Liver (tissue), 8 donors: ENCODE measurements at regions not wholly inside any gene's neighbourhood (a gene's known extent, or its start where the extent isn't known, plus 50 kb on each side); places are given as distances from the start of the nearest gene placed in this dataset.

Experiments
- DNase-seq: peaks from one replicate; pipeline ENCODE4 v3.0.0-alpha.2; 2017; ENCODE audit warnings: low spot score
- H3K27ac ChIP-seq, 2 donors: one replicate each; pipeline ENCODE4 v1.7.0; 2013; ENCODE audit warnings: inconsistent platforms in 2 of 2, low read length in 2 of 2, control low read depth in 1 of 2, low read depth in 1 of 2, mild to moderate bottlenecking in 1 of 2
- H3K27me3 ChIP-seq, 4 donors: one replicate each; pipeline versions ENCODE4 v1.6.1 to v1.7.0; 2013; ENCODE audit warnings: low read length in 3 of 4, inconsistent platforms in 1 of 4, mild to moderate bottlenecking in 1 of 4, moderate library complexity in 1 of 4; ENCODE audit not compliant: control insufficient read depth in 4 of 4, insufficient read depth in 4 of 4
- H3K36me3 ChIP-seq, 4 donors: one replicate each; pipeline versions ENCODE4 v1.6.1 to v1.7.0; 2013; ENCODE audit warnings: low read length in 3 of 4, mild to moderate bottlenecking in 3 of 4, low read depth in 1 of 4, moderate library complexity in 1 of 4; ENCODE audit not compliant: control insufficient read depth in 4 of 4, insufficient read depth in 3 of 4
- H3K4me1 ChIP-seq, 4 donors: one replicate each; pipeline versions ENCODE4 v1.6.1 to v1.7.0; 2013; ENCODE audit warnings: low read length in 3 of 4, mild to moderate bottlenecking in 3 of 4, moderate library complexity in 1 of 4; ENCODE audit not compliant: control insufficient read depth in 4 of 4, insufficient read depth in 4 of 4
- H3K4me3 ChIP-seq, 3 donors: one replicate each; pipeline versions ENCODE4 v1.6.1 to v1.7.0; 2013; ENCODE audit warnings: low read length in 3 of 3, control low read depth in 1 of 3, low read depth in 1 of 3, mild to moderate bottlenecking in 1 of 3
- H3K9ac ChIP-seq, 2 donors: one replicate each; pipeline ENCODE4 v1.7.0; 2013; ENCODE audit warnings: low read length in 2 of 2, mild to moderate bottlenecking in 2 of 2, moderate library complexity in 2 of 2, control low read depth in 1 of 2, low read depth in 1 of 2
- H3K9me3 ChIP-seq, 4 donors: one replicate each; pipeline versions ENCODE4 v1.6.1 to v1.7.0; 2013; ENCODE audit warnings: low read length in 3 of 4; ENCODE audit not compliant: control insufficient read depth in 4 of 4
- EGR1 ChIP-seq, 2 donors: IDR thresholded peaks; 2 replicates each; pipeline ENCODE4 v1.6.1; 2016 to 2018; ENCODE audit warnings: antibody characterized with exemption in 2 of 2, low read depth in 2 of 2
- FOXA1 ChIP-seq: IDR thresholded peaks from 2 replicates; pipeline ENCODE4 v1.6.1; 2016; ENCODE audit warnings: antibody characterized with exemption
- FOXA2 ChIP-seq: IDR thresholded peaks from 2 replicates; pipeline ENCODE4 v1.6.1; 2016; ENCODE audit warnings: antibody characterized with exemption
- GABPA ChIP-seq, 2 donors: IDR thresholded peaks in 1 of 2; conservative IDR thresholded peaks in 1 of 2; 2 replicates each; pipeline ENCODE4 v1.6.1; 2016; ENCODE audit warnings: antibody characterized with exemption in 2 of 2, mild to moderate bottlenecking in 1 of 2, moderate library complexity in 1 of 2
- HNF4A ChIP-seq, 2 donors: conservative IDR thresholded peaks; 2 replicates each; pipeline ENCODE4 v1.6.1; 2016; ENCODE audit warnings: antibody characterized with exemption in 2 of 2, mild to moderate bottlenecking in 2 of 2
- JUND ChIP-seq, 2 donors: IDR thresholded peaks; 2 replicates each; pipeline ENCODE4 v1.6.1; 2016; ENCODE audit warnings: antibody characterized with exemption in 2 of 2
- MAX ChIP-seq: IDR thresholded peaks from 2 replicates; pipeline ENCODE4 v1.6.1; 2016; ENCODE audit warnings: antibody characterized with exemption
- NR2F2 ChIP-seq: IDR thresholded peaks from 2 replicates; pipeline ENCODE4 v1.6.1; 2016; ENCODE audit warnings: antibody characterized with exemption
- RAD21 ChIP-seq, 2 donors: IDR thresholded peaks; 2 replicates each; pipeline ENCODE4 v1.6.1; 2016; ENCODE audit warnings: antibody characterized with exemption in 2 of 2, mild to moderate bottlenecking in 2 of 2
- REST ChIP-seq: IDR thresholded peaks from 2 replicates; pipeline ENCODE4 v1.6.1; 2016; ENCODE audit warnings: antibody characterized with exemption, mild to moderate bottlenecking
- RXRA ChIP-seq, 2 donors: IDR thresholded peaks; 2 replicates each; pipeline ENCODE4 v1.6.1; 2017 to 2018; ENCODE audit warnings: antibody characterized with exemption in 2 of 2, mild to moderate bottlenecking in 1 of 2
- SP1 ChIP-seq: IDR thresholded peaks from 2 replicates; pipeline ENCODE4 v1.6.1; 2018; ENCODE audit warnings: antibody characterized with exemption, mild to moderate bottlenecking
- TAF1 ChIP-seq: conservative IDR thresholded peaks from 2 replicates; pipeline ENCODE4 v1.6.1; 2016; ENCODE audit warnings: antibody characterized with exemption, mild to moderate bottlenecking
- WGBS: extraction: QIAGEN DNeasy Blood & Tissue Kit; methylation state at CpG from one replicate; pipeline ENCODE4 v1.1.7; 2013; 5-methylcytosine and 5-hydroxymethylcytosine counted together
- TF ChIP-seq, protein P1 (sequence below): IDR thresholded peaks from 2 replicates; pipeline ENCODE4 v1.6.1; 2016; ENCODE audit warnings: antibody characterized with exemption
- TF ChIP-seq, protein P2 (sequence below): IDR thresholded peaks from 2 replicates; pipeline ENCODE4 v1.6.1; 2016; ENCODE audit warnings: antibody characterized with exemption
- TF ChIP-seq, protein P3 (sequence below): fragments of 150-350 bp; IDR thresholded peaks from 2 replicates; pipeline ENCODE4 v1.5.1; 2017; ENCODE audit warnings: improper control_type of control experiment, low read depth, low read length; ENCODE audit not compliant: missing input control
- donor health status: healthy.
- donor health status: healthy.
- donor health status: healthy.
- donor health status: healthy.
- donor health status: healthy.

- Histone ChIP-seq H3K9me3 (no peaks in the 10 kb centered on the region), H3K27me3 (no peaks in the 10 kb centered on the region), H3K27ac (no peak overlapping the region), H3K36me3 (no peaks in the 10 kb centered on the region), H3K4me1 (peaks cover 0 to 18% (median 13%) of the 10 kb centered on the region in 4 donors), H3K9ac (no peak overlapping the region), H3K4me3 (no peak overlapping the region)
- DNase-seq, result no peak
- no peak for TF ChIP-seq FOXA2
- no peak for TF ChIP-seq EGR1 (IDR thresholded peaks at IDR 0.05; ENCODE audit: low read depth in 2 of 2)
- TF ChIP-seq REST, result no peak
- TF ChIP-seq, protein P1, sequence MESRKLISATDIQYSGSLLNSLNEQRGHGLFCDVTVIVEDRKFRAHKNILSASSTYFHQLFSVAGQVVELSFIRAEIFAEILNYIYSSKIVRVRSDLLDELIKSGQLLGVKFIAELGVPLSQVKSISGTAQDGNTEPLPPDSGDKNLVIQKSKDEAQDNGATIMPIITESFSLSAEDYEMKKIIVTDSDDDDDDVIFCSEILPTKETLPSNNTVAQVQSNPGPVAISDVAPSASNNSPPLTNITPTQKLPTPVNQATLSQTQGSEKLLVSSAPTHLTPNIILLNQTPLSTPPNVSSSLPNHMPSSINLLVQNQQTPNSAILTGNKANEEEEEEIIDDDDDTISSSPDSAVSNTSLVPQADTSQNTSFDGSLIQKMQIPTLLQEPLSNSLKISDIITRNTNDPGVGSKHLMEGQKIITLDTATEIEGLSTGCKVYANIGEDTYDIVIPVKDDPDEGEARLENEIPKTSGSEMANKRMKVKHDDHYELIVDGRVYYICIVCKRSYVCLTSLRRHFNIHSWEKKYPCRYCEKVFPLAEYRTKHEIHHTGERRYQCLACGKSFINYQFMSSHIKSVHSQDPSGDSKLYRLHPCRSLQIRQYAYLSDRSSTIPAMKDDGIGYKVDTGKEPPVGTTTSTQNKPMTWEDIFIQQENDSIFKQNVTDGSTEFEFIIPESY, result no peak
- TF ChIP-seq SP1, result no peak
- no peak for TF ChIP-seq RXRA (IDR thresholded peaks at IDR 0.05)
- no peak for TF ChIP-seq HNF4A (conservative IDR thresholded peaks at IDR 0.05)
- TF ChIP-seq JUND (IDR thresholded peaks at IDR 0.05), result no peak
- TF ChIP-seq, protein P2, sequence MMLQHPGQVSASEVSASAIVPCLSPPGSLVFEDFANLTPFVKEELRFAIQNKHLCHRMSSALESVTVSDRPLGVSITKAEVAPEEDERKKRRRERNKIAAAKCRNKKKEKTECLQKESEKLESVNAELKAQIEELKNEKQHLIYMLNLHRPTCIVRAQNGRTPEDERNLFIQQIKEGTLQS, result no peak
- no peak for TF ChIP-seq GABPA (IDR thresholded peaks at IDR 0.05 in 1 of 2, conservative IDR thresholded peaks at IDR 0.05 in 1 of 2)
- 95% methylated on average over 1 of the region's 1 CpG for WGBS
Measured at GRCh38 chr11:95638501-95638900, 151.1 kb downstream of the FAM76B start.

DNA sequence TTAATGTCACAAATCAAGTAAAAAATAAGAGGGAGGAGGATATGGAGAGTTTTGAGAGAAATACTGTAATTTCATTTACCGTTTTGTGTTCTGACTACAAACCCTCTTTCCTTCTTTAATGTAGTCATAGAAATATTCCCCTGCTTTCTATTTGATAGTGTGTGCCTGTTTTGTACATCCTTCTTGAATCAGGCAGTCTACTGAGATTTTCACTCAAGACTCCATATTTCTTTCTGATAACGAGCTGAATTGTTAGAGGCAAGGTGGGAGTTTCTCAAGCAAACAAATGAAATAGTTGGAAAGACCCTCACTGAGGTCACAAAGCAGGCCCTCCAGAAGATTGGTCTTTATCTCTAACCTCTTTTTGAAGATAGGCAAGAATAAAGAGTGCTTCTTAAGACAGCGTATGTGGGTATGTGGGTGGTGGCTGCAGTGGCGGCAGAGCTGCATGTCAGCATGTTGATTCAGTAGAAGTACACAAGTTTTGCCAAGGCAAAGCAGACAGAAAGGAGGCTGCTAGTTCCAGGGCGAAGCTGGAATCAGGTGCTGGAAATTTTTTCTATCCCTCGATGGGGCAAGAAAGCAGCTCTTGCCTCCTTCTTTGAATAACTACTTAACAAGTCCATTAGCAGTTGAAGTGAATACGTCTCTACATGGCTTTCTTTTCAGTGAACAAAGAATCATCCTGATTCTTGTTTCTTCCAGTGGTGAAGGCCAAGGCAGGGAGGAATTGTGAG lies 164.2 kb downstream of the FAM76B start:
- TF ChIP-seq, protein P2, result no peak
- no peak for TF ChIP-seq REST
- TF ChIP-seq NR2F2, result no peak
- TF ChIP-seq RAD21 (IDR thresholded peaks at IDR 0.05), result no peak
- TF ChIP-seq FOXA2, result no peak
- no peak for TF ChIP-seq MAX
- TF ChIP-seq RXRA (IDR thresholded peaks at IDR 0.05), result no peak
- TF ChIP-seq, protein P1, result no peak
- no peak for TF ChIP-seq HNF4A (conservative IDR thresholded peaks at IDR 0.05)
- no peak for TF ChIP-seq TAF1
- TF ChIP-seq FOXA1, result no peak
- no peak for TF ChIP-seq SP1
- no peak for TF ChIP-seq EGR1 (IDR thresholded peaks at IDR 0.05; ENCODE audit: low read depth in 2 of 2)
- TF ChIP-seq, protein P3, sequence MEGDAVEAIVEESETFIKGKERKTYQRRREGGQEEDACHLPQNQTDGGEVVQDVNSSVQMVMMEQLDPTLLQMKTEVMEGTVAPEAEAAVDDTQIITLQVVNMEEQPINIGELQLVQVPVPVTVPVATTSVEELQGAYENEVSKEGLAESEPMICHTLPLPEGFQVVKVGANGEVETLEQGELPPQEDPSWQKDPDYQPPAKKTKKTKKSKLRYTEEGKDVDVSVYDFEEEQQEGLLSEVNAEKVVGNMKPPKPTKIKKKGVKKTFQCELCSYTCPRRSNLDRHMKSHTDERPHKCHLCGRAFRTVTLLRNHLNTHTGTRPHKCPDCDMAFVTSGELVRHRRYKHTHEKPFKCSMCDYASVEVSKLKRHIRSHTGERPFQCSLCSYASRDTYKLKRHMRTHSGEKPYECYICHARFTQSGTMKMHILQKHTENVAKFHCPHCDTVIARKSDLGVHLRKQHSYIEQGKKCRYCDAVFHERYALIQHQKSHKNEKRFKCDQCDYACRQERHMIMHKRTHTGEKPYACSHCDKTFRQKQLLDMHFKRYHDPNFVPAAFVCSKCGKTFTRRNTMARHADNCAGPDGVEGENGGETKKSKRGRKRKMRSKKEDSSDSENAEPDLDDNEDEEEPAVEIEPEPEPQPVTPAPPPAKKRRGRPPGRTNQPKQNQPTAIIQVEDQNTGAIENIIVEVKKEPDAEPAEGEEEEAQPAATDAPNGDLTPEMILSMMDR, result no peak
- DNase-seq, result no peak
- Histone ChIP-seq H3K4me1 (no peaks in the 10 kb centered on the region), H3K4me3 (no peak overlapping the region), H3K9ac (no peak overlapping the region), H3K27ac (no peak overlapping the region), H3K9me3 (no peaks in the 10 kb centered on the region), H3K27me3 (no peaks in the 10 kb centered on the region), H3K36me3 (no peaks in the 10 kb centered on the region)
- WGBS, result 83% methylated on average over 7 of the region's 7 CpGs
